ENCODE measurements at regions not wholly inside any gene's neighbourhood (a gene's known extent, or its start where the extent isn't known, plus 50 kb on each side); places are given as distances from the start of the nearest gene placed in this dataset.

DNA sequence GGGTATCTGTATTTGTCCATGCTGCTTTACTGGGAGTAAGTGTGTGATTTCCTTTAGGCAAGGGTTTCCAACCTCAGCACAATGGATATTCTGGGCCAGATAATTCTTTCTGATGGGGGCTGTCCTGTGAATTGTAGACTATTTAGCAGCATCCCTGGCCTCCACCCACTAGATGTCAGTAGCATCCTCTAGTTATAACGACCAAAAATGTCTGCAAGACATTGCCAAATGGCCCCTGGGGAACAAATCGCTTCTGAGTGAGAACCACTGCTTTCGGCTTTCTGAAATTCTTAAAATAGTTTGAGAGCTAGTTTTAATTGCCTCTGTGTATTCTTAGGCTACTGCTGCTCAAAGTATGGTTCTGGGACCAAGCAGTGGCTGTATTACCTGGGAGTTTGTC lies 81.2 kb upstream of the GPM6B start:
- H3K9me3 ChIP-seq (replicated peaks; ENCODE audit: insufficient read depth, low read length) = no peaks in the 10 kb centered on the region
- no peak overlapping the region for H3K27ac ChIP-seq (ENCODE audit: low read length)
- peak overlapping the region; percentile 29; the same call in 1 of the 2 replicates for H2AFZ ChIP-seq (ENCODE audit: low read length)
- H3F3A ChIP-seq (ENCODE audit: insufficient read depth, low read length) = no peaks in the 10 kb centered on the region
- peak; percentile 22 for DNase-seq
- H4K20me1 ChIP-seq (ENCODE audit: insufficient read depth, low read length) = no peaks in the 10 kb centered on the region
- H3K36me3 ChIP-seq (replicated peaks; ENCODE audit: insufficient read depth, low read length) = no peaks in the 10 kb centered on the region
- no peaks in the 10 kb centered on the region for H3K79me2 ChIP-seq (ENCODE audit: low read length)
- no peak overlapping the region for H3K4me3 ChIP-seq (ENCODE audit: low read length)
- no peak overlapping the region for H3K4me2 ChIP-seq (ENCODE audit: low read depth, low read length)
- no peaks in the 10 kb centered on the region for H3K27me3 ChIP-seq (replicated peaks; ENCODE audit: insufficient read depth, low read length)
- H3K9me2 ChIP-seq (replicated peaks; ENCODE audit: insufficient read depth, low read length) = no peaks in the 10 kb centered on the region
- no peak overlapping the region for H3K9ac ChIP-seq (ENCODE audit: low read length)
- no peak for TF ChIP-seq EZH2 (optimal IDR thresholded peaks at IDR 0.05; ENCODE audit: low read depth, low read length)
- TF ChIP-seq, protein P1, sequence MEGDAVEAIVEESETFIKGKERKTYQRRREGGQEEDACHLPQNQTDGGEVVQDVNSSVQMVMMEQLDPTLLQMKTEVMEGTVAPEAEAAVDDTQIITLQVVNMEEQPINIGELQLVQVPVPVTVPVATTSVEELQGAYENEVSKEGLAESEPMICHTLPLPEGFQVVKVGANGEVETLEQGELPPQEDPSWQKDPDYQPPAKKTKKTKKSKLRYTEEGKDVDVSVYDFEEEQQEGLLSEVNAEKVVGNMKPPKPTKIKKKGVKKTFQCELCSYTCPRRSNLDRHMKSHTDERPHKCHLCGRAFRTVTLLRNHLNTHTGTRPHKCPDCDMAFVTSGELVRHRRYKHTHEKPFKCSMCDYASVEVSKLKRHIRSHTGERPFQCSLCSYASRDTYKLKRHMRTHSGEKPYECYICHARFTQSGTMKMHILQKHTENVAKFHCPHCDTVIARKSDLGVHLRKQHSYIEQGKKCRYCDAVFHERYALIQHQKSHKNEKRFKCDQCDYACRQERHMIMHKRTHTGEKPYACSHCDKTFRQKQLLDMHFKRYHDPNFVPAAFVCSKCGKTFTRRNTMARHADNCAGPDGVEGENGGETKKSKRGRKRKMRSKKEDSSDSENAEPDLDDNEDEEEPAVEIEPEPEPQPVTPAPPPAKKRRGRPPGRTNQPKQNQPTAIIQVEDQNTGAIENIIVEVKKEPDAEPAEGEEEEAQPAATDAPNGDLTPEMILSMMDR (IDR thresholded peaks at IDR 0.05; ENCODE audit: low read length) = peak; percentile 44
- TF ChIP-seq EZH2phosphoT487 (IDR thresholded peaks at IDR 0.05; ENCODE audit: low read length) = no peak
- no peaks in the 10 kb centered on the region for H3K4me1 ChIP-seq (ENCODE audit: low read length)

DNA sequence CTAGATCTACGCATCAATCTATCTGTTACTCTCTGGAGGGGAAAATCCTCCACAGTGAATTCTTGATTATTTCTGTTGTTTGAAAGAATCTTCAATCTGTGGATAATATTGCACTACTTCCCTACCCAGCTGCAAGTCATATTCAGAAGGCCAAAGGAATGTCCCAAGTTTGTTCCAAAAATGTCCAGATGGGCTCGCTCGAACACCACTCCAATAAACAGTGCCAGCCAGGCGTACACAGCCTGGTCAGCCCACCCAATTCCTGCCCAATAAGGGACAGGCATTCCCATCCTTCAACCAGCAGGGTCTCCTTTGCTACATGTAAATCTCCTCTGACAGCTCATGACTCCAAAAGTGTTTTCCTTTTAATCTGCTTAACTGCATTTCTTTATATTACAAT lies 80.7 kb upstream of the GPM6B start:
- Histone ChIP-seq H3K4me3 (ENCODE audit: low read length) (no peak overlapping the region), H4K20me1 (ENCODE audit: insufficient read depth, low read length) (no peaks in the 10 kb centered on the region), H3K4me1 (ENCODE audit: low read length) (no peaks in the 10 kb centered on the region), H3K9me3 (replicated peaks; ENCODE audit: insufficient read depth, low read length) (no peaks in the 10 kb centered on the region), H3K9me2 (replicated peaks; ENCODE audit: insufficient read depth, low read length) (no peaks in the 10 kb centered on the region), H2AFZ (ENCODE audit: low read length) (no peak overlapping the region), H3K9ac (ENCODE audit: low read length) (no peak overlapping the region), H3K36me3 (replicated peaks; ENCODE audit: insufficient read depth, low read length) (no peaks in the 10 kb centered on the region), H3K27me3 (replicated peaks; ENCODE audit: insufficient read depth, low read length) (no peaks in the 10 kb centered on the region), H3K4me2 (ENCODE audit: low read depth, low read length) (no peak overlapping the region), H3K79me2 (ENCODE audit: low read length) (no peaks in the 10 kb centered on the region), H3F3A (ENCODE audit: insufficient read depth, low read length) (no peaks in the 10 kb centered on the region), H3K27ac (ENCODE audit: low read length) (no peak overlapping the region)
- TF ChIP-seq, protein P1 (IDR thresholded peaks at IDR 0.05; ENCODE audit: low read length) = no peak
- TF ChIP-seq EZH2 (optimal IDR thresholded peaks at IDR 0.05; ENCODE audit: low read depth, low read length) = no peak
- no peak for TF ChIP-seq EZH2phosphoT487 (IDR thresholded peaks at IDR 0.05; ENCODE audit: low read length)
- DNase-seq = no peak

DNA sequence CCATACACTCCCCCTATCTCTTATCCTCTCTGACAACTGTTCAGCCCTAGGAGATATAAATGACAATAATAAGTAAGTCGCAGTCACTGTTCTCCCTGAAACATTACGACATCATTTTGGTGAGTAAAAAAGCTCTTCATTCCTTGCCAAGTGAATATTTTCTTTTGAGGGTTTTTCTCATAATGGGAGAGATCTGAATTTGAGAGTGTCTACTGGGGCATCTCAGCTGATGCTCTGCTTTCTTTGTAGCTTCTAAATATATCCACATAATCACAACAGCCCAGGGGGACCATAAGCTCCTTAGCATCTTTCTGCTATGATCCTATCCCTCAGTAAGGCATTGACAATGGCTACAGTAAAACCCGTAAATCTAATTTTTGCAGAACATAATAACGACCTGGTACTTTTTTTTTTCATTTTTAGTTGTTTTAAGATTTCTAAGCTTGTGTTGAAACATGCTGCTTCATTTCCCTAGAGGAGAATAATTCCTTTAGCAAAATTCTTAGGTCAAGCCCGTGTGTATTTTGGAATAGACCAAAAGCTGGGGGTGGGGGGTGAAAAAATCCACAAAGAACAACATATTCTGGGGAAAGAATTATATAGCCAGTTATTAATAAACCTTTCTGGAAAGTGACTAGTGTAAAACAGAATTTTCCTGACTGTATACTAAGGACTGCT lies 78.1 kb upstream of the GPM6B start:
- no peak overlapping the region for H3K27ac ChIP-seq (ENCODE audit: low read length)
- TF ChIP-seq, protein P1 (IDR thresholded peaks at IDR 0.05; ENCODE audit: low read length) = no peak
- TF ChIP-seq EZH2phosphoT487 (IDR thresholded peaks at IDR 0.05; ENCODE audit: low read length) = no peak
- TF ChIP-seq EZH2 (optimal IDR thresholded peaks at IDR 0.05; ENCODE audit: low read depth, low read length) = no peak
- H3K4me3 ChIP-seq (ENCODE audit: low read length) = no peak overlapping the region
- no peaks in the 10 kb centered on the region for H3K79me2 ChIP-seq (ENCODE audit: low read length)
- H2AFZ ChIP-seq (ENCODE audit: low read length) = no peak overlapping the region
- H3K9me3 ChIP-seq (replicated peaks; ENCODE audit: insufficient read depth, low read length) = no peaks in the 10 kb centered on the region
- no peaks in the 10 kb centered on the region for H3K9me2 ChIP-seq (replicated peaks; ENCODE audit: insufficient read depth, low read length)
- H3F3A ChIP-seq (ENCODE audit: insufficient read depth, low read length) = no peaks in the 10 kb centered on the region
- no peaks in the 10 kb centered on the region for H3K4me1 ChIP-seq (ENCODE audit: low read length)
- no peaks in the 10 kb centered on the region for H4K20me1 ChIP-seq (ENCODE audit: insufficient read depth, low read length)
- no peak for DNase-seq
- no peaks in the 10 kb centered on the region for H3K36me3 ChIP-seq (replicated peaks; ENCODE audit: insufficient read depth, low read length)
- no peak overlapping the region for H3K4me2 ChIP-seq (ENCODE audit: low read depth, low read length)
- no peak overlapping the region for H3K9ac ChIP-seq (ENCODE audit: low read length)
- no peaks in the 10 kb centered on the region for H3K27me3 ChIP-seq (replicated peaks; ENCODE audit: insufficient read depth, low read length)

Measured in MM.1S (cell line).